Activated gamma-delta T cell treated with anti-CD3 and anti-CD28 coated beads, Interleukin-2, amount 50 U/mL, for 16 hours (primary cell): ENCODE measurements at regions not wholly inside any gene's neighbourhood (a gene's known extent, or its start where the extent isn't known, plus 50 kb on each side); places are given as distances from the start of the nearest gene placed in this dataset.
"Not testable (repeated sequence)": the region's sequence is repeated elsewhere in the genome, so short reads cannot be mapped to it uniquely, and the experiment has no call there.

Source experiments
- DNase-seq: peaks from one replicate; pipeline ENCODE4 v3.0.0-alpha.2; 2020; ENCODE audit warnings: low read depth

- DNase-seq, result no peak
Measured at GRCh38 chr2:118388771-118389170, 300.5 kb downstream of the INSIG2 start.

GRCh38 chr2:118387509-118387908 lies 299.2 kb downstream of the INSIG2 start:
- no peak for DNase-seq

- no peak for DNase-seq
Measured at GRCh38 chr2:118386641-118387302, 298.5 kb downstream of the INSIG2 start.

- no peak for DNase-seq
Measured at GRCh38 chr2:118380915-118381653, 292.8 kb downstream of the INSIG2 start.

GRCh38 chr2:118375907-118376485 lies 287.7 kb downstream of the INSIG2 start:
- DNase-seq, result no peak

GRCh38 chr2:118374974-118375755 lies 286.9 kb downstream of the INSIG2 start:
- no peak for DNase-seq

- no peak for DNase-seq
Measured at GRCh38 chr2:118372886-118373830, 284.9 kb downstream of the INSIG2 start.

- DNase-seq, result no peak
Measured at GRCh38 chr2:118371515-118371914, 283.2 kb downstream of the INSIG2 start.

GRCh38 chr2:118369521-118369920 lies 281.2 kb downstream of the INSIG2 start:
- not testable (repeated sequence) for DNase-seq

- no peak for DNase-seq
Measured at GRCh38 chr2:118363604-118364003, 275.3 kb downstream of the INSIG2 start.

GRCh38 chr2:118356051-118356450 lies 267.8 kb downstream of the INSIG2 start:
- no peak for DNase-seq

GRCh38 chr2:118351796-118352195 lies 263.5 kb downstream of the INSIG2 start:
- DNase-seq, result no peak

GRCh38 chr2:118350621-118351020 lies 262.4 kb downstream of the INSIG2 start:
- no peak for DNase-seq

- DNase-seq, result no peak
Measured at GRCh38 chr2:118349365-118349764, 261.1 kb downstream of the INSIG2 start.

- no peak for DNase-seq
Measured at GRCh38 chr2:118348380-118349034, 260.2 kb downstream of the INSIG2 start.

- no peak for DNase-seq
Measured at GRCh38 chr2:118345465-118345864, 257.2 kb downstream of the INSIG2 start.

- no peak for DNase-seq
Measured at GRCh38 chr2:118340103-118340502, 251.8 kb downstream of the INSIG2 start.

- no peak for DNase-seq
Measured at GRCh38 chr2:118339386-118339785, 251.1 kb downstream of the INSIG2 start.

GRCh38 chr2:118333664-118334063 lies 245.4 kb downstream of the INSIG2 start:
- no peak for DNase-seq

GRCh38 chr2:118325321-118325955 lies 237.2 kb downstream of the INSIG2 start:
- no peak for DNase-seq
